Stimulated activated CD4-positive, alpha-beta T cell treated with anti-CD3 and anti-CD28 coated beads, Interleukin-1b, Interleukin-23, amount 100 ng/mL, for 4 hours (primary cell): ENCODE measurements at regions not wholly inside any gene's neighbourhood (a gene's known extent, or its start where the extent isn't known, plus 50 kb on each side); places are given as distances from the start of the nearest gene placed in this dataset.
"Not testable (repeated sequence)": the region's sequence is repeated elsewhere in the genome, so short reads cannot be mapped to it uniquely, and the experiment has no call there.

ENCODE experiments used
- DNase-seq, 2 donors: peaks; one replicate each; pipeline ENCODE4 v3.0.0-alpha.2; 2020; ENCODE audit warnings: low read depth in 2 of 2

- DNase-seq: not testable (repeated sequence)
Measured at GRCh38 chr16:29218649-29219048, 187.9 kb downstream of the NPIPB11 start.

- DNase-seq: not testable (repeated sequence)
Measured at GRCh38 chr16:29218171-29218570, 188.3 kb downstream of the NPIPB11 start.

- not testable (repeated sequence) for DNase-seq
Measured at GRCh38 chr16:29217752-29218126, 188.8 kb downstream of the NPIPB11 start.

- DNase-seq: not testable (repeated sequence)
Measured at GRCh38 chr16:29217104-29217751, 189.3 kb downstream of the NPIPB11 start.

- not testable (repeated sequence) for DNase-seq
Measured at GRCh38 chr16:29213770-29214169, 192.7 kb downstream of the NPIPB11 start.

- DNase-seq: not testable (repeated sequence)
Measured at GRCh38 chr16:29213251-29213650, 193.3 kb downstream of the NPIPB11 start.

- DNase-seq: not testable (repeated sequence)
Measured at GRCh38 chr16:29212084-29213027, 194.2 kb downstream of the NPIPB11 start.

- DNase-seq: not testable (repeated sequence)
Measured at GRCh38 chr16:29211456-29211855, 195.1 kb downstream of the NPIPB11 start.

GRCh38 chr16:29210299-29211150 is 196.0 kb downstream of the NPIPB11 start:
- DNase-seq: not testable (repeated sequence)

GRCh38 chr16:29206120-29206519 is 200.4 kb downstream of the NPIPB11 start:
- not testable (repeated sequence) for DNase-seq

- not testable (repeated sequence) for DNase-seq
Measured at GRCh38 chr16:29205151-29205550, 201.4 kb downstream of the NPIPB11 start.

- no peak for DNase-seq
Measured at GRCh38 chr16:29204806-29205135, 201.7 kb downstream of the NPIPB11 start.

- DNase-seq: not testable (repeated sequence)
Measured at GRCh38 chr16:29203933-29204805, 202.3 kb downstream of the NPIPB11 start.

- not testable (repeated sequence) for DNase-seq
Measured at GRCh38 chr16:29203046-29203932, 203.2 kb downstream of the NPIPB11 start.

- DNase-seq: not testable (repeated sequence)
Measured at GRCh38 chr16:29202642-29203041, 203.9 kb downstream of the NPIPB11 start.

- DNase-seq: not testable (repeated sequence)
Measured at GRCh38 chr16:29202025-29202632, 204.4 kb downstream of the NPIPB11 start.

GRCh38 chr16:29201296-29202024 is 205.1 kb downstream of the NPIPB11 start:
- not testable (repeated sequence) for DNase-seq

GRCh38 chr16:29200681-29201080 is 205.8 kb downstream of the NPIPB11 start:
- DNase-seq: not testable (repeated sequence)

GRCh38 chr16:29200135-29200601 is 206.3 kb downstream of the NPIPB11 start:
- DNase-seq: not testable (repeated sequence)
